Right hindlimb (tissue), 1 donor: ENCODE measurements at regions not wholly inside any gene's neighbourhood (a gene's known extent, or its start where the extent isn't known, plus 50 kb on each side); places are given as distances from the start of the nearest gene placed in this dataset.

Experiments used
- DNase-seq: peaks from one replicate; pipeline ENCODE4 v3.0.0-alpha.2; 2018

- no peak for DNase-seq
Measured at GRCh38 chrX:26334232-26334631, 118.3 kb downstream of the MAGEB5 start.

GRCh38 chrX:26328608-26329319 lies 112.8 kb downstream of the MAGEB5 start:
- no peak for DNase-seq

DNA sequence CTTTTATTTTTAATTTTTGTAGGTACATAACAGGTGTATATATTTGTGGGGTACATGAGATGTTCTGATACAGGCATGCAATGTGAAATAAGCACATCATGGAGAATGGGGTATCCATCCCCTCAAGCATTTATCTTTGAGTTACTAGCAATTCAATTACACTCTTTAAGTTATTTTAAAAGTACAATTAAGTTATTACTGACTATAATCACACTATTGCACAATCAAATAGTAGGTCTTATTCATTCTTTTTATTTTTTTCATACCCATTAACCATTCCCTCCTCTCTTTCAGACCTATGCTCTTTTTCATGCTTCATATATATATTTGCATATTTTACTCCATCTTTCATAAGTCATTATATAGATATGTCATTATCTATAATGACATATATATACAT lies 93.3 kb downstream of the MAGEB5 start:
- DNase-seq = no peak

DNA sequence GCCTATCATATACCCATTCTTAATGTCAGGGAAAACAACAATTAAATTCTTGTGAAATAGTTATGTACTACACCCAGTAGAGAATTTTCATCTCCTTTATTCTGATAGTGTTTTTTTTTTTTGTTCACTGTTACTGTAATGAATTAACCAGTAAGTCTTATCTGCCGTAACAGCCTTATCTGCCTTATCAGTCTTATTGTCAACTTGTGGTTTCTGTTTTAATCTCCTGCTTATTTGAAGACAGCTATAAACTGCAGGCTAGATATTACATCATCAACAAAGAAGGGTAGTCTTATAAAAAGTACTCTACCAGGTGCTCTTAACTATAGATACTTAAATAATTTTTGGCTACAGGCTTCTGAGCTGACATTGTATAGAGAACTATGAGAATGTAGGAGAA lies 79.5 kb downstream of the MAGEB5 start:
- DNase-seq = no peak

- DNase-seq = no peak
Measured at GRCh38 chrX:26286836-26287235, 70.9 kb downstream of the MAGEB5 start.
